ENCODE measurements at regions not wholly inside any gene's neighbourhood (a gene's known extent, or its start where the extent isn't known, plus 50 kb on each side); places are given as distances from the start of the nearest gene placed in this dataset.

- H3K27me3 ChIP-seq: peaks cover 5% of the 10 kb centered on the region
- H3K36me3 ChIP-seq: no peaks in the 10 kb centered on the region
- H3K4me1 ChIP-seq (ENCODE audit: control insufficient read depth in 1 of 2, insufficient read depth in 1 of 2, low read depth in 1 of 2, low read length in 1 of 2): no peaks in the 10 kb centered on the region
Observed at GRCh38 chr13:74569251-74569650, 435.0 kb upstream of the KLF12 start.

GRCh38 chr13:74567485-74567884 lies 433.3 kb upstream of the KLF12 start:
- Histone ChIP-seq H3K4me1 (ENCODE audit: control insufficient read depth in 1 of 2, insufficient read depth in 1 of 2, low read depth in 1 of 2, low read length in 1 of 2) (no peaks in the 10 kb centered on the region), H3K36me3 (no peaks in the 10 kb centered on the region), H3K4me3 (ENCODE audit: low read depth in 1 of 2, low read length in 1 of 2) (no peak overlapping the region), H3K27me3 (no peaks in the 10 kb centered on the region), H3K27ac (no peak overlapping the region), H3K9me3 (no peaks in the 10 kb centered on the region)
- TF ChIP-seq, protein P1, sequence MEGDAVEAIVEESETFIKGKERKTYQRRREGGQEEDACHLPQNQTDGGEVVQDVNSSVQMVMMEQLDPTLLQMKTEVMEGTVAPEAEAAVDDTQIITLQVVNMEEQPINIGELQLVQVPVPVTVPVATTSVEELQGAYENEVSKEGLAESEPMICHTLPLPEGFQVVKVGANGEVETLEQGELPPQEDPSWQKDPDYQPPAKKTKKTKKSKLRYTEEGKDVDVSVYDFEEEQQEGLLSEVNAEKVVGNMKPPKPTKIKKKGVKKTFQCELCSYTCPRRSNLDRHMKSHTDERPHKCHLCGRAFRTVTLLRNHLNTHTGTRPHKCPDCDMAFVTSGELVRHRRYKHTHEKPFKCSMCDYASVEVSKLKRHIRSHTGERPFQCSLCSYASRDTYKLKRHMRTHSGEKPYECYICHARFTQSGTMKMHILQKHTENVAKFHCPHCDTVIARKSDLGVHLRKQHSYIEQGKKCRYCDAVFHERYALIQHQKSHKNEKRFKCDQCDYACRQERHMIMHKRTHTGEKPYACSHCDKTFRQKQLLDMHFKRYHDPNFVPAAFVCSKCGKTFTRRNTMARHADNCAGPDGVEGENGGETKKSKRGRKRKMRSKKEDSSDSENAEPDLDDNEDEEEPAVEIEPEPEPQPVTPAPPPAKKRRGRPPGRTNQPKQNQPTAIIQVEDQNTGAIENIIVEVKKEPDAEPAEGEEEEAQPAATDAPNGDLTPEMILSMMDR (IDR thresholded peaks at IDR 0.05): no peak

More at GRCh38 chr13:74569251-74569650, 435.0 kb upstream of the KLF12 start:
- TF ChIP-seq, protein P1 (IDR thresholded peaks at IDR 0.05): no peak
- no peaks in the 10 kb centered on the region for H3K9me3 ChIP-seq
- H3K4me3 ChIP-seq (ENCODE audit: low read depth in 1 of 2, low read length in 1 of 2): no peak overlapping the region
- H3K27ac ChIP-seq: no peak overlapping the region

- Histone ChIP-seq H3K36me3 (no peaks in the 10 kb centered on the region), H3K4me1 (ENCODE audit: control insufficient read depth in 1 of 2, insufficient read depth in 1 of 2, low read depth in 1 of 2, low read length in 1 of 2) (no peaks in the 10 kb centered on the region), H3K27me3 (no peaks in the 10 kb centered on the region), H3K27ac (no peak overlapping the region), H3K9me3 (no peaks in the 10 kb centered on the region), H3K4me3 (ENCODE audit: low read depth in 1 of 2, low read length in 1 of 2) (no peak overlapping the region)
- TF ChIP-seq, protein P1 (IDR thresholded peaks at IDR 0.05): no peak
Observed at GRCh38 chr13:74562381-74562780, 428.2 kb upstream of the KLF12 start.

GRCh38 chr13:74561155-74561554 lies 427.0 kb upstream of the KLF12 start:
- H3K27me3 ChIP-seq: no peaks in the 10 kb centered on the region
- no peaks in the 10 kb centered on the region for H3K36me3 ChIP-seq
- no peak overlapping the region for H3K4me3 ChIP-seq (ENCODE audit: low read depth in 1 of 2, low read length in 1 of 2)
- no peaks in the 10 kb centered on the region for H3K9me3 ChIP-seq
- TF ChIP-seq, protein P1 (IDR thresholded peaks at IDR 0.05): no peak
- H3K4me1 ChIP-seq (ENCODE audit: control insufficient read depth in 1 of 2, insufficient read depth in 1 of 2, low read depth in 1 of 2, low read length in 1 of 2): no peaks in the 10 kb centered on the region
- no peak overlapping the region for H3K27ac ChIP-seq

DNA sequence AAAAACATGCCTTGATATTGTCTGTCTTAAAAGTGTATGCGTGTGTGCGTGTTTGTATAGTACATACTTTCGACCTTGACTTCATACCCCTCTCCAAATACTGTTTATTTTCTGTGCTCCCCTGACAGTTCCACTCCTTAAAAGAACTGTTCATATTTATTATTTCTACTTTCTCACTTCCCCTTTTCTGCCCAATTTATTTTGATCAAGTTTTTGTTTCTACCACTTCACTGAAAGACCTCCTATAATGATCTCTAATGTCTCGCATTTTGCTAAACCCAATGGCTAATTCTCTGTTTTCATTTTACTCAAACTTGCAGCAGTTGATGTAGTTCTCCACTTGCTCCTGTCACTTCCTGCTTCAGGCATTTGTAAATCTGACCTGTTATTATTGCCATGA lies 426.1 kb upstream of the KLF12 start:
- peaks cover 0 to 5% of the 10 kb centered on the region in 2 experiments for H3K4me1 ChIP-seq (ENCODE audit: control insufficient read depth in 1 of 2, insufficient read depth in 1 of 2, low read depth in 1 of 2, low read length in 1 of 2)
- TF ChIP-seq, protein P1 (IDR thresholded peaks at IDR 0.05): no peak
- H3K36me3 ChIP-seq: no peaks in the 10 kb centered on the region
- H3K9me3 ChIP-seq: no peaks in the 10 kb centered on the region
- no peak overlapping the region for H3K27ac ChIP-seq
- H3K27me3 ChIP-seq: no peaks in the 10 kb centered on the region
- H3K4me3 ChIP-seq (ENCODE audit: low read depth in 1 of 2, low read length in 1 of 2): no peak overlapping the region

- TF ChIP-seq, protein P1 (IDR thresholded peaks at IDR 0.05): no peak
- H3K36me3 ChIP-seq: no peaks in the 10 kb centered on the region
Observed at GRCh38 chr13:74557870-74558269, 423.7 kb upstream of the KLF12 start.

More at GRCh38 chr13:74557870-74558269, 423.7 kb upstream of the KLF12 start:
- peaks cover 0 to 6% of the 10 kb centered on the region in 2 experiments for H3K4me1 ChIP-seq (ENCODE audit: control insufficient read depth in 1 of 2, insufficient read depth in 1 of 2, low read depth in 1 of 2, low read length in 1 of 2)
- H3K4me3 ChIP-seq (ENCODE audit: low read depth in 1 of 2, low read length in 1 of 2): no peak overlapping the region
- no peaks in the 10 kb centered on the region for H3K27me3 ChIP-seq
- H3K27ac ChIP-seq: no peak overlapping the region
- no peaks in the 10 kb centered on the region for H3K9me3 ChIP-seq
